ENCODE measurements at regions not wholly inside any gene's neighbourhood (a gene's known extent, or its start where the extent isn't known, plus 50 kb on each side); places are given as distances from the start of the nearest gene placed in this dataset.
"Not testable (repeated sequence)": the region's sequence is repeated elsewhere in the genome, so short reads cannot be mapped to it uniquely, and the experiment has no call there.

DNA sequence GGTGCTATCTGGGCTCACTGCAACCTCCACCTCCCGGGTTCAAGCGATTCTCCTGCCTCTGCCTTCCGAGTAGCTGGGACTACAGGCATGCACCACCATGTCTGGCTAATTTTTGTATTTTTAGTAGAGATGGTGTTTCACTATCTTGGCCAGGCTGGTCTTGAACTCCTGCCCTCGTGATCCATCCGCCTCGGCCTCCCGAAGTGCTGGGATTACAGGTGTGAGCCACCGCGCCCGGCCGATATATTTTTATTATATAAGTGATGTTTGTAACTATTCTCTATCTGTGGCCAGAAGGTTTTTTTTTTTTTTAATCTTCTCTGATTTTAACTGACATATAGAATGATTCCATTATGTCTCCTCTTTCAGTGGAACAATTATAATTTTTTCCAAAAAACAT is 579.3 kb upstream of the CITED2 start:
- TF ChIP-seq POLR2A (IDR thresholded peaks at IDR 0.05; ENCODE audit: extremely low read depth, insufficient read length): not testable (repeated sequence)
- TF ChIP-seq, protein P1, sequence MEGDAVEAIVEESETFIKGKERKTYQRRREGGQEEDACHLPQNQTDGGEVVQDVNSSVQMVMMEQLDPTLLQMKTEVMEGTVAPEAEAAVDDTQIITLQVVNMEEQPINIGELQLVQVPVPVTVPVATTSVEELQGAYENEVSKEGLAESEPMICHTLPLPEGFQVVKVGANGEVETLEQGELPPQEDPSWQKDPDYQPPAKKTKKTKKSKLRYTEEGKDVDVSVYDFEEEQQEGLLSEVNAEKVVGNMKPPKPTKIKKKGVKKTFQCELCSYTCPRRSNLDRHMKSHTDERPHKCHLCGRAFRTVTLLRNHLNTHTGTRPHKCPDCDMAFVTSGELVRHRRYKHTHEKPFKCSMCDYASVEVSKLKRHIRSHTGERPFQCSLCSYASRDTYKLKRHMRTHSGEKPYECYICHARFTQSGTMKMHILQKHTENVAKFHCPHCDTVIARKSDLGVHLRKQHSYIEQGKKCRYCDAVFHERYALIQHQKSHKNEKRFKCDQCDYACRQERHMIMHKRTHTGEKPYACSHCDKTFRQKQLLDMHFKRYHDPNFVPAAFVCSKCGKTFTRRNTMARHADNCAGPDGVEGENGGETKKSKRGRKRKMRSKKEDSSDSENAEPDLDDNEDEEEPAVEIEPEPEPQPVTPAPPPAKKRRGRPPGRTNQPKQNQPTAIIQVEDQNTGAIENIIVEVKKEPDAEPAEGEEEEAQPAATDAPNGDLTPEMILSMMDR (IDR thresholded peaks at IDR 0.05; ENCODE audit: low read depth, low read length): not testable (repeated sequence)
